ENCODE measurements at regions not wholly inside any gene's neighbourhood (a gene's known extent, or its start where the extent isn't known, plus 50 kb on each side); places are given as distances from the start of the nearest gene placed in this dataset.

DNA sequence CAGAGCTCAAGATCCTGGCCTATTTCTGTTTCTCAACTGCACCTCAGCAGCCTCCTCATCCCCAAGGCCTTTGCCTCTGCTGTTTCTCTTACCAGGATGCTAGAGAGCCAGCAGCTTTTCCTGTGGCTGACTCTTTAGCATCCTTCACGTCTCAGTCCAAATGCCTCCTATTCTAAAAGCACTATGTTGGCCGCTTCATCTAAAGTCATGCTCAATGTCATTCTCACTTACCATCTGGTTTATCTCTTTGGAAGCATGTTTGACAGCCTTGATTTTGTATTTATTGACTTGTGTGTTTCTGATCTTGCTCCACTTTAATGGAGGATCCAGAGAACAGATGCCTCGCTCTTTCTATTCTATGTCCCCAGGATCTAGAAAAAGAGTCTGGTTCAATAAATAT lies 351.8 kb upstream of the CDH11 start:
- TF ChIP-seq, protein P1, sequence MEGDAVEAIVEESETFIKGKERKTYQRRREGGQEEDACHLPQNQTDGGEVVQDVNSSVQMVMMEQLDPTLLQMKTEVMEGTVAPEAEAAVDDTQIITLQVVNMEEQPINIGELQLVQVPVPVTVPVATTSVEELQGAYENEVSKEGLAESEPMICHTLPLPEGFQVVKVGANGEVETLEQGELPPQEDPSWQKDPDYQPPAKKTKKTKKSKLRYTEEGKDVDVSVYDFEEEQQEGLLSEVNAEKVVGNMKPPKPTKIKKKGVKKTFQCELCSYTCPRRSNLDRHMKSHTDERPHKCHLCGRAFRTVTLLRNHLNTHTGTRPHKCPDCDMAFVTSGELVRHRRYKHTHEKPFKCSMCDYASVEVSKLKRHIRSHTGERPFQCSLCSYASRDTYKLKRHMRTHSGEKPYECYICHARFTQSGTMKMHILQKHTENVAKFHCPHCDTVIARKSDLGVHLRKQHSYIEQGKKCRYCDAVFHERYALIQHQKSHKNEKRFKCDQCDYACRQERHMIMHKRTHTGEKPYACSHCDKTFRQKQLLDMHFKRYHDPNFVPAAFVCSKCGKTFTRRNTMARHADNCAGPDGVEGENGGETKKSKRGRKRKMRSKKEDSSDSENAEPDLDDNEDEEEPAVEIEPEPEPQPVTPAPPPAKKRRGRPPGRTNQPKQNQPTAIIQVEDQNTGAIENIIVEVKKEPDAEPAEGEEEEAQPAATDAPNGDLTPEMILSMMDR (conservative IDR thresholded peaks at IDR 0.05 in 1 of 2, IDR thresholded peaks at IDR 0.05 in 1 of 2; ENCODE audit: low read depth in 1 of 2, low read length in 2 of 2) = no peak
- no peak for TF ChIP-seq EZH2 (IDR thresholded peaks at IDR 0.05; ENCODE audit: low read length, missing control alignments)
